ENCODE measurements at regions not wholly inside any gene's neighbourhood (a gene's known extent, or its start where the extent isn't known, plus 50 kb on each side); places are given as distances from the start of the nearest gene placed in this dataset.
"Not testable (repeated sequence)": the region's sequence is repeated elsewhere in the genome, so short reads cannot be mapped to it uniquely, and the experiment has no call there.

- FAIRE-seq, result no peak
Measured at GRCh38 chr10:33478089-33478674, 143.7 kb upstream of the NRP1 start.

GRCh38 chr10:33477291-33478088 lies 143.0 kb upstream of the NRP1 start:
- FAIRE-seq, result no peak
- TF ChIP-seq CTCF (IDR thresholded peaks at IDR 0.05; ENCODE audit: insufficient read depth, low read length, severe bottlenecking), result no peak

More at GRCh38 chr10:33478089-33478674, 143.7 kb upstream of the NRP1 start:
- H3K4me3 ChIP-seq (ENCODE audit: low read depth, low read length), result no peak overlapping the region
- DNase-seq (ENCODE audit: low read depth), result no peak
- no peak for TF ChIP-seq CTCF (IDR thresholded peaks at IDR 0.05; ENCODE audit: insufficient read depth, low read length, severe bottlenecking)
- H3K27me3 ChIP-seq (ENCODE audit: control insufficient read depth, insufficient read depth, low read length), result no peaks in the 10 kb centered on the region
- H3K36me3 ChIP-seq (ENCODE audit: control insufficient read depth, insufficient read depth, low read length), result no peaks in the 10 kb centered on the region

GRCh38 chr10:33476757-33477273 lies 142.3 kb upstream of the NRP1 start:
- Histone ChIP-seq H3K27me3 (ENCODE audit: control insufficient read depth, insufficient read depth, low read length) (no peaks in the 10 kb centered on the region), H3K36me3 (ENCODE audit: control insufficient read depth, insufficient read depth, low read length) (no peaks in the 10 kb centered on the region), H3K4me3 (ENCODE audit: low read depth, low read length) (no peak overlapping the region)
- no peak for TF ChIP-seq CTCF (IDR thresholded peaks at IDR 0.05; ENCODE audit: insufficient read depth, low read length, severe bottlenecking)
- FAIRE-seq (no peak), DNase-seq (ENCODE audit: low read depth) (no peak)

More at GRCh38 chr10:33477291-33478088, 143.0 kb upstream of the NRP1 start:
- no peak for DNase-seq (ENCODE audit: low read depth)
- Histone ChIP-seq H3K27me3 (ENCODE audit: control insufficient read depth, insufficient read depth, low read length) (no peaks in the 10 kb centered on the region), H3K36me3 (ENCODE audit: control insufficient read depth, insufficient read depth, low read length) (no peaks in the 10 kb centered on the region), H3K4me3 (ENCODE audit: low read depth, low read length) (no peak overlapping the region)

- no peak overlapping the region for H3K4me3 ChIP-seq (ENCODE audit: low read depth, low read length)
- no peak for DNase-seq (ENCODE audit: low read depth)
- no peaks in the 10 kb centered on the region for H3K36me3 ChIP-seq (ENCODE audit: control insufficient read depth, insufficient read depth, low read length)
- no peaks in the 10 kb centered on the region for H3K27me3 ChIP-seq (ENCODE audit: control insufficient read depth, insufficient read depth, low read length)
- FAIRE-seq, result no peak
- TF ChIP-seq CTCF (IDR thresholded peaks at IDR 0.05; ENCODE audit: insufficient read depth, low read length, severe bottlenecking), result no peak
Measured at GRCh38 chr10:33473688-33474087, 139.2 kb upstream of the NRP1 start.

- not testable (repeated sequence) for H3K4me3 ChIP-seq (ENCODE audit: low read depth, low read length); FAIRE-seq; H3K36me3 ChIP-seq (ENCODE audit: control insufficient read depth, insufficient read depth, low read length); H3K27me3 ChIP-seq (ENCODE audit: control insufficient read depth, insufficient read depth, low read length); DNase-seq (ENCODE audit: low read depth)
Measured at GRCh38 chr10:33468006-33468405, 133.5 kb upstream of the NRP1 start.

GRCh38 chr10:33465747-33466146 lies 131.3 kb upstream of the NRP1 start:
- TF ChIP-seq CTCF (IDR thresholded peaks at IDR 0.05; ENCODE audit: insufficient read depth, low read length, severe bottlenecking), result no peak
- no peak for DNase-seq (ENCODE audit: low read depth)
- Histone ChIP-seq H3K36me3 (ENCODE audit: control insufficient read depth, insufficient read depth, low read length) (no peaks in the 10 kb centered on the region), H3K27me3 (ENCODE audit: control insufficient read depth, insufficient read depth, low read length) (no peaks in the 10 kb centered on the region), H3K4me3 (ENCODE audit: low read depth, low read length) (no peak overlapping the region)
- FAIRE-seq, result no peak
